ENCODE measurements at regions not wholly inside any gene's neighbourhood (a gene's known extent, or its start where the extent isn't known, plus 50 kb on each side); places are given as distances from the start of the nearest gene placed in this dataset.

DNA sequence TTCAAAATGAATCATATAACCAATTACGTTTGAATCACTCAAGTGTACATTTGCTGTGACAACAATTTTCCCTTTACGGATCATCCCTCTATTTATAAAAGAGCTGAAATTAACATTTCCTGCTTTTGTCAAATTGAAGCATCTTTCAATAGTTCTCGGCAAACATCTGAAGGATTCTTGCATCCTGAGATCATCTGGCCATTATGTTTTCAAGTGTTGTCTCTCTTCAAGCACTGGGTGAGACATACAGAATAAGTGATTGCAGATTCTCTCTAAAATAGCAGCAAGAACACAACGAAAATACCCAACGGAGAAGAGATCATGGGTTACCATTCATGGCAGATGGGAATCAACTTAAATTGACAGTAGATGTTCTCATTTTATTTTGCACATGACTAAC is 283.4 kb upstream of the GRAMD2B start:
- no peaks in the 10 kb centered on the region for H4K20me1 ChIP-seq (ENCODE audit: insufficient read depth, low read length)
- no peak overlapping the region for H3K4me3 ChIP-seq (replicated peaks in 1 of 3; ENCODE audit: insufficient read depth in 1 of 3, low read depth in 2 of 3, low read length in 3 of 3)
- ChIA-PET POLR2A (no interaction called here), CTCF (ENCODE audit: low intra/inter-chr PET ratio, low total read pairs) (no interaction called here)
- H3K4me2 ChIP-seq (ENCODE audit: low read depth, low read length), result no peak overlapping the region
- no peak for FAIRE-seq
- H3K27ac ChIP-seq (ENCODE audit: extremely low read length, insufficient read depth, low read length), result no peak overlapping the region
- no peak for ATAC-seq
- WGBS (ENCODE audit: low lambda C conversion rate), result 5% methylated on average over 5 of the region's 5 CpGs
- in situ Hi-C loops (cut with HindIII; ENCODE audit: extremely low pct_ligation_motif_present, low pct_unique_long_range_greater_than_20kb) (no loop called here), intact Hi-C loops (cut with micrococcal nuclease; ENCODE audit: unreplicated experiment) (no loop called here)
- no peak overlapping the region for H2AFZ ChIP-seq (ENCODE audit: low read length)
- no peak for DNase-seq (ENCODE audit: low spot score)
- H3K9ac ChIP-seq (ENCODE audit: insufficient read depth, low read depth, low read length), result no peak overlapping the region
- H3K4me1 ChIP-seq (ENCODE audit: insufficient read depth, low read length), result no peaks in the 10 kb centered on the region
- no TSS peak for BruUV-seq (replicated peaks)
- H3K79me2 ChIP-seq (ENCODE audit: insufficient read depth, low read length), result no peaks in the 10 kb centered on the region
- no peaks in the 10 kb centered on the region for H3K9me3 ChIP-seq (ENCODE audit: low read length)
- H3K27me3 ChIP-seq (ENCODE audit: control insufficient read depth in 1 of 2, insufficient read depth in 2 of 2, low read length in 2 of 2), result no peaks in the 10 kb centered on the region
- TF ChIP-seq, protein P1, sequence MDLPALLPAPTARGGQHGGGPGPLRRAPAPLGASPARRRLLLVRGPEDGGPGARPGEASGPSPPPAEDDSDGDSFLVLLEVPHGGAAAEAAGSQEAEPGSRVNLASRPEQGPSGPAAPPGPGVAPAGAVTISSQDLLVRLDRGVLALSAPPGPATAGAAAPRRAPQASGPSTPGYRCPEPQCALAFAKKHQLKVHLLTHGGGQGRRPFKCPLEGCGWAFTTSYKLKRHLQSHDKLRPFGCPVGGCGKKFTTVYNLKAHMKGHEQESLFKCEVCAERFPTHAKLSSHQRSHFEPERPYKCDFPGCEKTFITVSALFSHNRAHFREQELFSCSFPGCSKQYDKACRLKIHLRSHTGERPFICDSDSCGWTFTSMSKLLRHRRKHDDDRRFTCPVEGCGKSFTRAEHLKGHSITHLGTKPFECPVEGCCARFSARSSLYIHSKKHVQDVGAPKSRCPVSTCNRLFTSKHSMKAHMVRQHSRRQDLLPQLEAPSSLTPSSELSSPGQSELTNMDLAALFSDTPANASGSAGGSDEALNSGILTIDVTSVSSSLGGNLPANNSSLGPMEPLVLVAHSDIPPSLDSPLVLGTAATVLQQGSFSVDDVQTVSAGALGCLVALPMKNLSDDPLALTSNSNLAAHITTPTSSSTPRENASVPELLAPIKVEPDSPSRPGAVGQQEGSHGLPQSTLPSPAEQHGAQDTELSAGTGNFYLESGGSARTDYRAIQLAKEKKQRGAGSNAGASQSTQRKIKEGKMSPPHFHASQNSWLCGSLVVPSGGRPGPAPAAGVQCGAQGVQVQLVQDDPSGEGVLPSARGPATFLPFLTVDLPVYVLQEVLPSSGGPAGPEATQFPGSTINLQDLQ (CRISPR knock-in tag; IDR thresholded peaks at IDR 0.05), result no peak
- TF ChIP-seq ZNF556 (CRISPR knock-in tag; IDR thresholded peaks at IDR 0.05; ENCODE audit: borderline replicate concordance), result no peak
- no peak for TF ChIP-seq ZNF782 (CRISPR knock-in tag; IDR thresholded peaks at IDR 0.05; ENCODE audit: borderline replicate concordance)
- no peak for TF ChIP-seq ZNF180 (CRISPR knock-in tag; IDR thresholded peaks at IDR 0.05; ENCODE audit: borderline replicate concordance, low read depth)
- TF ChIP-seq ZNF598 (CRISPR knock-in tag; IDR thresholded peaks at IDR 0.05; ENCODE audit: borderline replicate concordance), result no peak
- TF ChIP-seq, protein P2, sequence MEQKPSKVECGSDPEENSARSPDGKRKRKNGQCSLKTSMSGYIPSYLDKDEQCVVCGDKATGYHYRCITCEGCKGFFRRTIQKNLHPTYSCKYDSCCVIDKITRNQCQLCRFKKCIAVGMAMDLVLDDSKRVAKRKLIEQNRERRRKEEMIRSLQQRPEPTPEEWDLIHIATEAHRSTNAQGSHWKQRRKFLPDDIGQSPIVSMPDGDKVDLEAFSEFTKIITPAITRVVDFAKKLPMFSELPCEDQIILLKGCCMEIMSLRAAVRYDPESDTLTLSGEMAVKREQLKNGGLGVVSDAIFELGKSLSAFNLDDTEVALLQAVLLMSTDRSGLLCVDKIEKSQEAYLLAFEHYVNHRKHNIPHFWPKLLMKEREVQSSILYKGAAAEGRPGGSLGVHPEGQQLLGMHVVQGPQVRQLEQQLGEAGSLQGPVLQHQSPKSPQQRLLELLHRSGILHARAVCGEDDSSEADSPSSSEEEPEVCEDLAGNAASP (CRISPR knock-in tag; IDR thresholded peaks at IDR 0.05; ENCODE audit: borderline replicate concordance), result no peak
- H3K36me3 ChIP-seq (replicated peaks in 1 of 2; ENCODE audit: control insufficient read depth in 1 of 2, insufficient read depth in 2 of 2, low read length in 2 of 2), result no peaks in the 10 kb centered on the region

Measured in HepG2 (cell line).